ENCODE measurements at regions not wholly inside any gene's neighbourhood (a gene's known extent, or its start where the extent isn't known, plus 50 kb on each side); places are given as distances from the start of the nearest gene placed in this dataset.
"Not testable (repeated sequence)": the region's sequence is repeated elsewhere in the genome, so short reads cannot be mapped to it uniquely, and the experiment has no call there.

- H3K9me3 ChIP-seq: no peaks in the 10 kb centered on the region
- DNase-seq (ENCODE audit: low spot score): no peak
- peaks cover 6% of the 10 kb centered on the region for H3K4me1 ChIP-seq (replicated peaks)
- no peaks in the 10 kb centered on the region for H3K36me3 ChIP-seq
- WGBS: 90% methylated on average over 12 of the region's 12 CpGs
- H3K27ac ChIP-seq: peak overlapping the region; percentile 24 to 54
- no peak overlapping the region for H3K4me3 ChIP-seq
- intact Hi-C loops (cut with DNase I): no loop called here
- no peaks in the 10 kb centered on the region for H3K27me3 ChIP-seq (replicated peaks; ENCODE audit: insufficient read depth)
- TF ChIP-seq POLR2AphosphoS5 (IDR thresholded peaks at IDR 0.05) (no peak), CTCF (IDR thresholded peaks at IDR 0.05) (no peak), POLR2A (IDR thresholded peaks at IDR 0.05) (no peak)
Observed at GRCh38 chr16:27624154-27625049, 74.5 kb downstream of the KATNIP start.

DNA sequence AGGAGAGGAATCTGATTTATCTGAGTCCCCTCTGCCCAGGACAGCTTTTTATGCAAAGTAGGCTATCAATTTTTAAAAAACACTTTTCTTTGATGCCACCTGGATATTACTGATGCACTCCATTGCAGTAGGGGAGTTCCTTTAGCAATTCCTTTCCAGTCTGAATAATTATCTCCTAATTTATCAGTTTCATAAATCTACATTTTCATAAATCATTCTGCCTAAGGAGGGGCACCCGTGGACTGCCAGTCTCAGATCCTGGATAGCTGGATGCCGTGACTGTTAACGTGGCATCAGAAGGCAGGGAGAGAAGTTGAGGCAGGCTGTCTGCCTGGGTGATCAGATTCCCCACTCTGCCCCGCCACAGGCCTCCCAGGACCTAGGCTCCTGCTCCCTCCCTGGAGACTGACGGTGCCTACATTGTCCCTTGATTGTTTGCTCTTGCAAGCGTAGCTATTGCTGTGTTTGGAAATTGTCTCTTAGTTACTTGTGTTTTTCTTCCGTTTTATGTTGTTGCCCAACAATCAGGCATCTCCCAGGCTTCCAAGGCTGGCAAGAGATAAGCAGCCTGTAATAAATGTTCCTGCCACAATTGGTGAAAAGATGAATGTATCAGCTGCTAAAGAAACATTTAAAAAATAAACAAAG, 75.2 kb downstream of the KATNIP start:
- WGBS: 28% methylated on average over 7 of the region's 7 CpGs
- intact Hi-C loops (cut with DNase I): no loop called here
- peak; percentile 49 for DNase-seq (ENCODE audit: low spot score)
- Histone ChIP-seq H3K27me3 (replicated peaks; ENCODE audit: insufficient read depth) (no peaks in the 10 kb centered on the region), H3K36me3 (no peaks in the 10 kb centered on the region), H3K9me3 (no peaks in the 10 kb centered on the region), H3K4me3 (no peak overlapping the region), H3K4me1 (replicated peaks) (peaks cover 6% of the 10 kb centered on the region), H3K27ac (peak overlapping the region; percentile 24 to 54)
- TF ChIP-seq POLR2AphosphoS5 (IDR thresholded peaks at IDR 0.05) (peak; percentile 83), CTCF (IDR thresholded peaks at IDR 0.05) (no peak)

- no peak for TF ChIP-seq POLR2A (IDR thresholded peaks at IDR 0.05)
- no peak for TF ChIP-seq CTCF (IDR thresholded peaks at IDR 0.05)
- TF ChIP-seq POLR2AphosphoS5 (IDR thresholded peaks at IDR 0.05): no peak
- DNase-seq (ENCODE audit: low spot score): no peak
- no peaks in the 10 kb centered on the region for H3K36me3 ChIP-seq
- intact Hi-C loops (cut with DNase I): no loop called here
- H3K4me1 ChIP-seq (replicated peaks): peaks cover 6% of the 10 kb centered on the region
- no peaks in the 10 kb centered on the region for H3K9me3 ChIP-seq
- no peaks in the 10 kb centered on the region for H3K27me3 ChIP-seq (replicated peaks; ENCODE audit: insufficient read depth)
- H3K4me3 ChIP-seq: no peak overlapping the region
- no peak overlapping the region for H3K27ac ChIP-seq
- WGBS: 86% methylated on average over 7 of the region's 7 CpGs
Observed at GRCh38 chr16:27627136-27627535, 77.2 kb downstream of the KATNIP start.

- Histone ChIP-seq H3K4me3 (no peak overlapping the region), H3K27ac (peak overlapping the region in 1 of 2 donors; percentile 6), H3K9me3 (no peaks in the 10 kb centered on the region), H3K27me3 (replicated peaks; ENCODE audit: insufficient read depth) (no peaks in the 10 kb centered on the region), H3K4me1 (replicated peaks) (peaks cover 6% of the 10 kb centered on the region), H3K36me3 (no peaks in the 10 kb centered on the region)
- TF ChIP-seq POLR2A (IDR thresholded peaks at IDR 0.05) (no peak), POLR2AphosphoS5 (IDR thresholded peaks at IDR 0.05) (no peak), CTCF (IDR thresholded peaks at IDR 0.05) (no peak)
- WGBS: 39% methylated on average over 15 of the region's 15 CpGs
- no peak for DNase-seq (ENCODE audit: low spot score)
- intact Hi-C loops (cut with DNase I): no loop called here
Observed at GRCh38 chr16:27628241-27628942, 78.4 kb downstream of the KATNIP start.

GRCh38 chr16:27628943-27629462, 79.1 kb downstream of the KATNIP start:
- H3K27ac ChIP-seq; H3K36me3 ChIP-seq; H3K27me3 ChIP-seq (replicated peaks; ENCODE audit: insufficient read depth); H3K9me3 ChIP-seq; H3K4me3 ChIP-seq; H3K4me1 ChIP-seq (replicated peaks); intact Hi-C loops (cut with DNase I); DNase-seq (ENCODE audit: low spot score): not testable (repeated sequence)
- WGBS: 67% methylated on average over 8 of the region's 8 CpGs
